ENCODE measurements at regions not wholly inside any gene's neighbourhood (a gene's known extent, or its start where the extent isn't known, plus 50 kb on each side); places are given as distances from the start of the nearest gene placed in this dataset.

- H3K27ac Mint-ChIP-seq = peak overlapping the region in 2 of 3 experiments; percentile 34 to 69; a peak in 3 of 7 replicates
Observed at GRCh38 chr6:22007469-22007868, 289.4 kb downstream of the PRL start.

More at GRCh38 chr6:22007469-22007868, 289.4 kb downstream of the PRL start:
- Histone ChIP-seq H2AFZ (ENCODE audit: low read length) (no peak overlapping the region), H3K9me3 (ENCODE audit: control insufficient read depth, low read depth, low read length) (no peaks in the 10 kb centered on the region), H4K91ac (ENCODE audit: insufficient read length, low read depth, low read length) (no peak overlapping the region), H3K4ac (ENCODE audit: low read depth, low read length) (no peak overlapping the region), H2BK120ac (ENCODE audit: low read depth, low read length, poor library complexity, severe bottlenecking) (no peak overlapping the region), H3K79me1 (ENCODE audit: insufficient read depth, low read depth, low read length, poor library complexity, severe bottlenecking) (peaks cover 5% of the 10 kb centered on the region), H2BK5ac (ENCODE audit: insufficient read length, low read length) (no peak overlapping the region), H4K20me1 (ENCODE audit: control insufficient read depth, insufficient read depth, insufficient read length) (no peaks in the 10 kb centered on the region), H3K79me2 (ENCODE audit: insufficient read depth, low read length) (no peaks in the 10 kb centered on the region), H3K14ac (ENCODE audit: insufficient read depth, low read length) (no peak overlapping the region), H3K9ac (ENCODE audit: extremely low read depth, insufficient read length, low read length) (no peak overlapping the region), H4K8ac (replicated peaks; ENCODE audit: insufficient read length, low read depth, low read length) (no peak overlapping the region), H3K4me1 (ENCODE audit: insufficient read depth, low read length) (no peaks in the 10 kb centered on the region; the same call in 1 of the 2 replicates), H3K18ac (ENCODE audit: insufficient read length, low read depth, low read length) (no peak overlapping the region), H3K27me3 (ENCODE audit: insufficient read depth, low read length) (no peaks in the 10 kb centered on the region), H2BK15ac (ENCODE audit: low read depth, low read length) (no peak overlapping the region), H3K23me2 (ENCODE audit: insufficient read length, low read depth, low read length, poor library complexity, severe bottlenecking) (no peaks in the 10 kb centered on the region), H2AK5ac (ENCODE audit: insufficient read length, low read length) (no peak overlapping the region), H3K56ac (ENCODE audit: insufficient read length, low read depth, low read length) (no peak overlapping the region), H4K5ac (ENCODE audit: insufficient read length, low read depth, low read length) (no peak overlapping the region), H2BK12ac (ENCODE audit: insufficient read length, low read depth, low read length) (no peak overlapping the region), H3T11ph (ENCODE audit: low read length) (no peak overlapping the region), H3K4me2 (ENCODE audit: insufficient read depth, insufficient read length, low read length) (no peak overlapping the region), H3K23ac (ENCODE audit: insufficient read length, low read depth, low read length) (no peak overlapping the region), H3K27ac (ENCODE audit: insufficient read length, low read depth, low read length) (no peak overlapping the region), H2BK20ac (ENCODE audit: low read depth, low read length, poor library complexity, severe bottlenecking) (no peak overlapping the region)
- Mint-ChIP-seq H3K36me3 (ENCODE audit: insufficient read depth in 1 of 3, low read depth in 3 of 3) (peaks cover 0 to 11% (median 8%) of the 10 kb centered on the region in 3 experiments; a peak in 4 of 7 replicates), H3K4me1 (peaks cover 28 to 34% of the 10 kb centered on the region in 2 experiments), H3K27me3 (ENCODE audit: low read depth) (no peaks in the 10 kb centered on the region), H3K9me3 (no peaks in the 10 kb centered on the region; a peak in 1 of 5 replicates), H3K4me3 (no peak overlapping the region)
- no CpG with 5 or more reads among the region's 3 CpGs for WGBS (ENCODE audit: extremely low coverage, insufficient read length, low lambda C conversion rate)
- TF ChIP-seq CTCF (conservative IDR thresholded peaks at IDR 0.05) = no peak
- DNase-seq = no peak
